NCI-H1048 (cell line): ENCODE measurements at regions not wholly inside any gene's neighbourhood (a gene's known extent, or its start where the extent isn't known, plus 50 kb on each side); places are given as distances from the start of the nearest gene placed in this dataset.

Experiments used
- DNase-seq: peaks from one replicate; lab custom pipeline; 2025; lab: John Stamatoyannopoulos, UW

DNA sequence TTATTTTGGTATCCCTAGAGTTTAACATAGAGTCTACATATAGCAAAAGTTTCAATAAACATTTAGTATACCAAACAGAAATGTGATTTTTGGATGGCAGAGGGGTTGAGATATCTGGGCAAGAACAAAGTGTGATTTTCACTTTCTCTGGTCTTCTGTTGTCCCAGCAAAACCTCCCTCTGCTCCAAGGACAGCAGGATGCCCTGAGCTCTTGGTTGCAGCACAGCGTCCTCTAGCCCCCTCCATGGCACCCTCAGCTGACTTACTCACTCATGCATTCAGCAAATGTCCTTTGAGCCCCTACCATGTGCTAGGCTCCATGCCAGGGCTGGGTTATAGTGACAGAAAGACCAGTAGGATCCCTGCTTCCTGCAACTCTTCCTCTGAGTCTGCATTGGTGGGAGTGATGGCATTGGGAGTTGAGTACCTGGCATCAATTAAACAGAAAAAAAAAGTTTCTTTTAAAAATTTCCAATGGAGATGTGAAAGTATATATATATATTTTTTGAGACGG, 104.8 kb upstream of the UBL3 start:
- no peak for DNase-seq

DNA sequence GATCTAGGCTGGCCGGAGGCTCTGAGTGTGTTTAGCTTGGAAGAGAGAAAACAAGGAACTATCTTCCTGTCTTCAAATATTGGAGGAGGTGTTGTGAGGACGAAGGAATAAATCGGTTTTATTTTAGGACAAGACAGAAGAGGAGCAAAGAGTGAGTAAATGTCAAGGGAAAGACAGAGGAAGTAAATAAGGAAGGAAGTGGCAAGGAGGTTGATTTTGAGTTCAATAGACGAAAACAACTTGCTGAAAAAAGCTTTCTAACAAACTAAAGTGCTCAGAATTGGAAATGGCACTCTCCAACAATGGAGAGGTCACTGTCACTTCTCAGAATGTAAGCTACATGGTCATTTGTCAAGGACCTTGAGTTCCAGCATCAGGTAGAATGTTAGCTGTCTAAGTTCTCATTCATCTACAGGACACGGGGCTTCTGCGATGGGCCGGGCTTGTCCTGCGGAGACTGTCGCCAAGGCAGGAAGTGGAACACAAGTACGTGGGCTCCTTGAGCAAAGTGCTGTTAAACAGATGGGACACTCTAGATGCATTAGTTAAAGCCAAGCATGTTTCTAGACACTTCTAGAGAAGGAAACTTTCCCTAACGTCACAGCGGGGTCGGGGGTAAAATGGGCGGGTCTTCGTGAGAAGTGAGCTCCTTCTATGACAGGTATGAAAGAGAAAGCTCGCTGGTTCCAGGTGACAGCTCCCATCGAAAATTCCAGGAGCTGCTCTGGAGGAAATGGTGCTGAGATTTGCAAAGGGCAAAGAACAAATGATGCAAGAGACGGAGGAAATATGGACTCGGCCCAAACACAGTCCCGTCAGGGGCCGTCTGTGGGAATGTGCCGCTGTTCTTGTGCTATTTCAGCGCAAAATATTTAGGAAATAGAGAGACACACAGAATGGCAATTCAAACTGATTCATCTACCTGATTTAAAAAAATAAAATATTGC, 103.9 kb upstream of the UBL3 start:
- no peak for DNase-seq

DNA sequence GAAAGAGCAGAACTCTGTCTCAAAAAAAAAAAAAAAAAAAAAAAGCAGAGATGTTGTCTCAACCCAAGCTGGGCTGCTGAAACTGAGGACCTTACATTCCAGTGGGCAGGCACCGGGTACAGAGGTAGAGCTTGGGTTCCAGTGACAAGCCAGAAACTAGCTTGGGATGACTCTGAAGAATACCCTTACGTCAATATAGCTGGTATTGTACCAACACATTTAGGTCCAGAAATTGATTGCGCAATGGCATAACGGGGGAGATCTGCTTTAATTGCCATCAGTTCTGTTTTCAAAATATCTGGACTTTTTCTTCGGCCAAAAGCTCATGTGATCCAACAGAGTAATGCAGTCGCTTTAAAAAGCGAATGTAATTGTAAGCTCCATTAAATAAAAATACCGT, 103.1 kb upstream of the UBL3 start:
- DNase-seq, result no peak

DNA sequence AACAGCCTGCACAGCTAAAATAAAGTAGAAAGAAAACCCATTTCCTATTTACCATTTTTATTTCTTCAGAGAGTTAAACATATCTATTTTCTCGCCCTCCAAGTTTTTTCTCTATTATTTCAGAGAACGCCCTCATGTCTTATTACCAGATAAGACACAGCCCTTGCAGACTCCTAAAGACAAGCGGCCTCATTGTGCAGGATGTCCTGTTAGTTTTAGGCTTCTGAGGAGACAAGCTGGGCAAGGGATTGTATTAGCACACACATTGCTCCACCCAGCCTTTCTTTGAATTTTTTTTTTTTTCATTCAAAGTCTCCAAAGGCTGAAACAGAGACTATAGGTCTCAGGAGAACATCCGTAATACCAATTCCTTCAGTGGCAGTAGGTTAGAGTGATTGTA, 101.8 kb upstream of the UBL3 start:
- no peak for DNase-seq

DNA sequence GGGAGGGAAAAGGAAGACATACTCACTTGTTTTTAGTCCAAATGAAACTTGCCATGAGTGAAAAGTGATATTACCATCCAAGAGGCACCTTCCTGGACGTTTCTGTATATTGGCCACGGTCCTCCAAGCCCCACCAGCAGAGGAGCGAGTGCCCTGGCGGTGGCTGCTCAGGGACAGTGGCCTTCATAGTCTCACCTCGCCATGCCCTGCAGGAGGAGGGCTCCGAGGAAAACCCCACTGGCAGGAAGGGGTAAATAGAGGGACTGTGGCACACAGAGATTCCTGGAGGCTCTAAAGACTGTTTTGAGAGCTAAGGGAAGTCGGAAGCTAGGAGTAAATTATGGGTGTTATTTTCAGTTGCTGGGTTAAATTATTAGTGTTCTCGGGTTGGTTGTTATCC, 98.4 kb upstream of the UBL3 start:
- no peak for DNase-seq

DNA sequence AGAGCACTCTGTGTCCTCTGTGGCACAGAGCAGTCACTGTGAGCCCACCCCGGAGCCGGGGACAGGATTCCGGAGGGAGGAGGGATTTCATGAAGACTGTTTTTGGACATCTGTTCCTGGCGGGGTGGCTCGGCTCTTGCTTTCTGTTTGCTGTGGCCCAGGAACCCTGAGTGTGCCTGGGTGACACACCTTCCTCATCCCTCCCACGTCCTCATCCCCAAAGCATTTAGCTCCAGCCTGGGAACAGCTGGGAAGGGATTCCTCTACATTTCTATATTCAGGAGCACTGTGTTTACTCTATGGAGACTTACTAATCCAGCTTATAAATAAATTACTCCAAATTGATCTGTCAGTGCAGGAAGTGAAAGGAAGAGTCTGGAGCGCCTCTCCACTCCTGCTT, 97.8 kb upstream of the UBL3 start:
- no peak for DNase-seq

DNA sequence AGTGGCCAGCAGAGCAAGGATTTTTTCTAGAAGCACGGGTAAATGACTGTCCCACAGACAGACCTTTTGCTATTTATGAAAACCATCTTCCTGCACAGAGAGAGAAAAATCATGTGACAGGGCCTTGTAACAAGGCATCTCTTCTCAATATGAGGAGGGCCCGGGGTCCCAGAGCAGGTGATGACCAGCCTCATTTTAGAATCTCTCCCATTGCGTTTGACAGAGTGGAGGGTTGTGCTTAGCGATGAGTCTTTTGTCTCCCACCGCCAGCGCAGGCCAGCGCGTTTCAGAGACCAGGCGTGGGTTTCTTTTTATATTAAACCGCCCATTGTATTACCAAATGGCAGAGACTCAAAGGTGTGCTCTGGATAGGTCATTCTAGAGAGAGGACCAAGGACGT, 97.4 kb upstream of the UBL3 start:
- DNase-seq, result no peak

DNA sequence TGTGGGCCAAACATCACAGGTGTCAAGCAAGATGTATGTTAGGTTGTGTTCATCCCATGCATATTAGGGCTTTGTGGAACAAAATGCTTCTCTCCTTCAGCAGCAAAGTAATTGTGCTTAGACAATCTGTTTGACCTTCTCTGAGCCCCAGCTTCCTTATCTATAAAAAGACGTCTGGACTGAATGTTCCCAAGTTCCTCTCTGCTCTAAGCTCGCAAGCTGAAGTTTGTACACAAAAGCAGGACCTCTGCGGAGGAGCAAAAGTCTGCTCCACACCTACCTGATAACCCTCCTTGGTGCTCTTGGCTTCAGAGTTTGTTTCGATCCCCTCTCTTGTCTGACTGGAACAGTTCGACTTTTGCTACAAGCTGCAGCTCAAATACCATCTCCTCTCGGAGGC, 95.7 kb upstream of the UBL3 start:
- no peak for DNase-seq

DNA sequence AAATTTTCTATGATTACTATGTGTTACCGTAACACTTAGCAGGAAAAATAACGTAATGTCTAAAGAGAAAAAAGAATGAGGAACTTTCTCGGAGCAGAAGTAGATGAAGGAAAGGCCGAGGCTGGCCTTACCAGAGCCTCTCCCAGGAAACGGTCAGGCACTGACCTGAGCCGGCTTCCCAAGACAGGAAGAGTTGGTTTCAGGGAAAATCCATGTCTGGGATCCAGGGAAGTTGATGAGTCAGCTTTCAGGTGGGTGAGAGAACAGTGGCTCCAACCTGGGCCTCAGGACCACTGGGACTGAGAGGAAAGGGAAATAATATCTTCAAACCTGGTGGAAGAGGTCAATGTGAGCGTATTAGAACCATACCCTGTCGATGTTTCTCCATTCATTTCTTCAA, 93.3 kb upstream of the UBL3 start:
- DNase-seq, result no peak

DNA sequence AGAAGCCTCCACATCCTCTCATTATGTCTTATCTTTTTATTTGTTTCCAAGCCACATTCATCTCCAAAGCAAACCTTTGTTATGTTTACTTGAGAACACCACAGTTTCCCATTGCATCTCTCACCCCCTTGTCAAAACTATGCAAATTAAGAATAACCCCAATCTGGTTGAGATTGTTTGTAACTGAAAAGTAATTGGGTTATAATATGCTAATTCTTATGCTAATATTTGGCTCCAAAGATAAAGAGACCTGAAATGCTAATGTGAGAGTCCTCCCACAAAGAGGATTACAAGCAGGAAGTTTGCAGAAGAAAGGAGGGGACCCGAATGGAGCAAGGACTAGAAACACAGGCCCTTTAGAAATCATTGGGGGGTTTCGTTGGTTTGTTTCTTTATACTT, 92.9 kb upstream of the UBL3 start:
- no peak for DNase-seq

DNA sequence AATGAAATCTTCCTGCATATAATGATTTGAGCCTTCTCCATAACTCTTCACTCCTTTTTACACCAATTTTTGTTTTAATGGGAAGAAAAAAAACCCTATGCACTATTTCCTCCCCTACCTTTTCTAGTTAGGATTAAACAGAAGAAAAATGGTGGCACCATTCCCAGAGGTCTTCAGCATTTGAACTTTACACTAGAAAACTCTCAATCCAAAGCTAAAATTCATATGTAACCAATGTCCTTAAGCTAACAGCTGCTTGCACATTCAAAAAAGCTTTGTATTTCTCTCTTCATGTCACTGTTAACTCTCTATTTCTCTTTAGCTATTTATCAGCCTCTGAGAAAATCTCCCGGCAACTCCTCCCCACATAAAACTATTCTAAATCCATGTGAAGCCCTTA, 90.3 kb upstream of the UBL3 start:
- no peak for DNase-seq

DNA sequence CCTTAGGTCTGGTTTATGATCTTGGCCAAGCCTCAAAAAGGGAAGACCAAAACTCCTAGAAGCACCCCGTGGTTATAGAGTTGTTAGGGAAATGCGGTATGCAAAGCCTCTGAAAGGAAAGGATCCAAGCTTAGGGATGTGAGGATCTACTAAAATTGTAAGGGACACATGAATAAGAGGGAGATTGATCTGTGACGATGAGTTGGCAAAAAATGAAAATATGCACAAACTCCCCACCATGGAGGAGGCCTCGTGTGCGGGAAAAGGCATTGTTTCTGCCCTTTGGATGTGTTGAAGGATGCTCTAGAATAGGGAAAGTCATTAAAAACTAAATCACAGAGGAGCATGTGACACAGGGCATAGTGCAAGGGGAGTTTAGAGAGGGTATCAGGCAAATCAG, 88.7 kb upstream of the UBL3 start:
- DNase-seq, result no peak

DNA sequence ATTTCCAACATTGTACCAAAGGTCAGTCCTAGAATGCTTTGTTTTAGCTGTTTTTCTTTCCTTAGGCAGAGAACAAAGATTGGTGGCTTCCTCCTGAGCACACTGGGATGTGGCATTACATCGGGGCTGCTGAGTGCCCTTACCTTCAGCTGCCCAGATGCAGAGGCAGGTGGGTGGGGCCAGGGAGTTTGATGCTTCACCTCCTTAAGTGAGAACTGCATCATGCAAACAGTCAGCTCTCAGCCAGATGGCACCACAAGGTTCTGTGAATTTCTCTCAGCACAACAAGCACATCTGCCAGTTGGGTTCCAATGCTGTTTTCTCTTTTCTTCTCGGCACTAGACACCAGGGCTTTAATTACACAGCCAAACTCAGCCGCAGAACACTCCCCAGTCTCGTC, 87.4 kb upstream of the UBL3 start:
- no peak for DNase-seq

DNA sequence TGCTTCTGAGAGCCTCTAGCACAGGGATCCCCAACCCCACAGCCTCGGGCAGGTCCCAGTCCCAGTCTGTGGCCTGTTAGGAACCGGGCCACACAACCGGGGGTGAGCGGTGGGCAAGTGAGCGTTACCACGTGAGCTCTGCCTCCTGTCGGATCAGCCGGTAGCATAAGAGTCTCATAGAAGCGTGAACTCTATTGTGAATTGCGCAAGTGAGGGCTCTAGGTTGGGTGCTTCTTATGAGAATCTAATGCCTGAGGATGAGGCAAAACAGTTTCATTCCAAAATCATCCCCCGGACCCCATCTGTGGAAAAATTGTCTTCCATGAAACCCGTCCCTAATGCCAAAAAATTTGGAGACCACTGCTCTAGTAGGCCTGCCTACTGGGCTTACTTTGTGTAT, 87.0 kb upstream of the UBL3 start:
- DNase-seq, result no peak

DNA sequence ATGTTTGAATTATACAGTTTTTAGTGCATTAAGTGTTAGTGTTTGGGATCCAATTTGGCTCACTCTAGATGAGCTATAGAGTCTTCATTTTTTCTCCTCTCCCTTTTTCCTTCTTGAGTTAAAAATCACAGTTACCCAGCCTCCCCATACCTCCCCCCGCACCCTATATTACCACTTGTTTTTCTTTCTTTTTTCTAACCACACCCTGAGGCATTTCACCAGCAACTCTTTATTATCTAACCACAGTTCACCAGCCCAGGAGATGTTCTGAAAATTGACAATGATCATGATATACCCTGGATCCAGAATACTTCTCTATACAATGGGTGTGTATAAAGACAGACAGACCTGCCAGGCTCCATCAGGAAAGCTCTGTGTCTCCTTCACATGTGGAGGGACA, 86.5 kb upstream of the UBL3 start:
- DNase-seq, result no peak

DNA sequence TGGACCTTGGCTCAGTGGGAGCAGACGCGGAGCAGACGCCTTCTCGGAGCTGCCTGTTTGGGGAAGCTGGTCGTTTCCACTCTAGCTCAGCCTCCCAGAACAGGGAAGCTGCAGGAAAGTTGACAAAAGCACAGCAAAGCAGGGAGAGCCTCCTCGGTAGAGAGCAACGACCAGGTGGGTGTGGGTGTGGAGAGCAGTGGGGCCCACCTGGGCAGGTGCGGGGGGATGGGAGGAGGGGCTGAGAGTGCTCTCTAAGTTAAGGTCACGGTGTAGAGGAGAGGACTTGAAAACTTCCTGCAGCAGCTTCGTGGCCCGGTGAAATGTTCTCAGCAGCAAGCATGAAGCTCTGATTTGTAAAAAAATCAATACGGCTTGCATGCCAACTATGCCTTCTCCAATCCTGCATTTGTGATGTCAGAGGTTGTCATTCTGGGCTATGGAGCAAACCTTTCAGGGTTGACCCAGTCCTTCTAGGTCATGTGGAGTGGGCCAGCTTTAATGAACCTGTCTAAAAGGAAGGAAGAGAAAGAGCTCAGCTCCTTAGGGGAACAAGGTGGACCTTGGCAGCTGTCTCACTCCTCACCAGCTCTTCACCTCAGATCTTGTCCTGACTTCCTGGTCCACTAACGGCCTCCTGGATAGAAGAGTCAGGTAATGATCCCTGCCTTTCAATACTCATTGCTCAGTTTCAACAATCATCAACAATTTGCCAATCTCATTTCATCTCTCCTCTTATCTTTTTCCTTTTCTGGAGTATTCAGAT, 85.8 kb upstream of the UBL3 start:
- no peak for DNase-seq

DNA sequence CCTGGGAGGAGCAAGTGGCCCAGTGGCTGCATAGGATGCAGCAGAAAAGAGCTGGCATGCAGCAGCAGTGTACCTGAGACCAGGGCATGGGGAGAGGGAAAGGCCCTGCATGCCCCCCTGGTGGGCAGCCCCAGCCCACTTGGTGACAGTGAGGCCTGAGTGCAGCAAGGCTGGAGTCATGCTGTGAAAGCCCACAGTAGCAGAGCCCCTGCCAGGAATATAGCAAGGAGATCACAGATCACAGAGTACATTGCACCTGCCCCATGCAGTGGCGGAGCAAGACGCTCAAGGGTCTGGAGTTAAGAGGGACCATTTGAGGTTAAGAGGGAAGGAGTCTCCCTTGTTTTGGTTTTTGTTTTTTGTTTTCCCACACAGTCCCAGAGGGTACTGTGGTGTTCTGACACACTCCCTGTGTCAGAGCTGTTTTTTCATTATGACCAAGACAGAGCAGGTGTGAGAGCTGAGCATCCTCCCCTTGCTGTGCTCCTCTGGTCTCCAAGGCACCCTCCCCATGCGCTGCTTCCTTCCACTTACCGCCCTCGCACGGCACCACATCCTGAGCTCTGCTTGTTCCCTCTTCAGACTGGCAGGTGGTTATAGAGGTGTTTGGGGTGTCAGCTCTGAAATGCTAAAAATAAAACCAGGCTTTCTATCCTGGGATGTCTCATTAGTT, 85.0 kb upstream of the UBL3 start:
- DNase-seq, result no peak

DNA sequence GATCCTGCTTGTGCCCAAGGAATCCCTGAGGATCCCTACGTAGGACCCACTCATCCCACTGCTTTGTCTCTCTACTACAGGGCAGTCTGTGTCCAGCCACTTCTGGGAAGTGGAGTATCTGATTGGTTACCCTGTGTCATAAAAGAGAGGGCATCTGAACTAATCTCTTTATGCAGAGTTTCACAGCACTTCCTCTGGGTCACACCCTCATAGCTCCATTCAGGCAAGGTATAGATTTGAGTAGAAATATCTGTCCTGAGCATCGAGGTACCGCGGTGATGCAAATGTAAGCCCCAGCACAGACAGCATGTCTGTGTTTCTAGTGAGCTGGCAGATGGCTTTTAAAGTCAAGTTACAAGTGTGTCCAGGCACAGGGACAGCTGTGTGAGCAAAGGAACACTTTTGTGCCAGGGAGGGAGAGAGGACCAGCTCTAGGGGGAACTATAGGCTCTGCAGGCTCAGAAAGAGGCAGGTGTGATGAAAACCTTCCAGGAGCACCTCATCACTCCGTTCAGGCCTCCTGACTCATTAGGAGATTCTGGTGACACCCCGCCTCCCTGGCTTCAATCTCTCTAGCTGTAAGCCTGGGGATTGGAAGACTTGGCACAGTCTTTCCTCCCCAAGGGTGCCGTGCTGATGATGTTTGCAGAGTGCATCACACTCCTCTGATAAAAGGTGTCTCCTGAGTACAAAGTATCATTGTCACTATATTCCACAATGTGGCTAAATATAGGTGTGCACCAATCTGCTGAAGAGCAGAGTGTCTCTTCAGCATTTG, 84.3 kb upstream of the UBL3 start:
- no peak for DNase-seq

DNA sequence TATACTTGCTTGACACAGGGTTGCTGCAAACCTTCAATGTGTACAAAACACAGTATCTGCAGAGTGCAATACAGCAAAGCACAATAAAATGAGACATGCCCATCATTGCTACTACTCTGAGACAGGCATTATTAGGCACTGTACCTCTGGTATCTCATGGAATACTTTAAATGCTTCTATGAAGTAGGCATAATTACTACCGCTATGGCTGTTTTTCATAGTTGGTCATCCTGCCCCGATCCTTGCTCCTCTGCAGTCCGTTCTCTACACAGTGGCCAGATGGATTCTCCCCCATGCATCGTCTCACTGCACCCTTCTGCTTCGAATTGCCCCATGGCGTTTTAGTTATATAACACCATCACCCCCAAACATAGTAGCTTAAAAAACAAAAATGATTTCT, 83.0 kb upstream of the UBL3 start:
- no peak for DNase-seq

DNA sequence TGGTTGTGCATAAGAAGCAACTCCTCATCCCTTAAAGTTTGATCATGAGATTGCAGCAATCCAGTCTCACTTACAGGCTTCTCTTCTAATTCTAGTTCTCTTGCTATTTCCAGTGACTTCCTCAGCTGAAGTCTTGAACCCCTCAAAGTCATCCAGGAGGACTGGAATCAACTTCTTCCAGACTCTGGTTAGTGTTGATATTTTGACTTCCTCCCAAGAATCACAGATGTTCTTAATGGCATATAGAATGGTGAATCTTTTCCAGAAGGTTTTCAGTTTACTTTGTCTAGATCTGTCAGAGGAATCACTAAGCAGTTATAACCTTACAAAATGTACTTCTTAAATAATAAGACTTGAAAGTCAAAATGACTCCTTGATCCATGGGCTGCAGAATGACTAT, 81.3 kb upstream of the UBL3 start:
- no peak for DNase-seq

DNA sequence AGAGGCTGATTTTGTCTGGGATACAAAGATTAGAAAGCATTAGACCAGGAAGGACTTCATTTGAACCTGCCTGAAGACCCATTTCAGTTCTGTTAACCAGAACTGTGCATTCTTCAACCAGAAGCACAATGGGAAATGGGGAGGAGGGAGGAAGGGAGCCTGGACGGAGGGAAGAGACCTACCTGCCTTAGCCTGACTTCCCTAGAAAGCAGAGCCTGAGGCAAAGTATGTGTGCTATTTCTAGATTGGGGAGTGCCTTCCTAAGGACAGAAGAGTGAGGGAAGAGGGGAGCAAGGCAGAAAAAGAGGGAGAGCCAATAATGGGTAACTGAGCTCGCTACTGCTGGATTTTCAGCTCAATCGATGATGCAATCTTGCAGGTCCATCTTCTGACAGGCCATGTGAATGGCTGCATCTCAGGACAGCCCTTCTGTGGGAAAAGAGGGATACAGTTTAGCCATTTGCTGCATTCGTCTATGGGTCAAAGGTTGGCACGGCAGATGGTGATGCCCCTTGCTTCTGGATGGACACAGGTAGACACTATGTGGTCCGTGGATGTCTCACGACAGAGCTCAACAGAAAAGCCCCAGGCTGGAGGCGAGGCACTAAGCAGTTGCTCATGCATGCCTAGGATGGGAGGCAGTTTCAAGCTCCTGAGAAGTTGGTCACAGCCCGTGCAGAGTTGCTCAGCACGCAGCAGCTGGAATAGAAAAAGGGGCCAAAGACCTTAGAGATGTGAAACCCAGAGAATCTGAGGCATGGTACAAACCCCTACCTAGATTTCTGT, 78.8 kb upstream of the UBL3 start:
- DNase-seq, result no peak
